Endometrial microvascular endothelial cells (primary cell): ENCODE measurements at regions not wholly inside any gene's neighbourhood (a gene's known extent, or its start where the extent isn't known, plus 50 kb on each side); places are given as distances from the start of the nearest gene placed in this dataset.

Source experiments
- in situ Hi-C: cut with HindIII; loops from 2 replicates; pipeline ENCODE4 v1.10.0; 2017; ENCODE audit warnings: low sequenced_read_pairs, low pct_unique_long_range_greater_than_20kb; ENCODE audit errors: inconsistent ontology term

DNA sequence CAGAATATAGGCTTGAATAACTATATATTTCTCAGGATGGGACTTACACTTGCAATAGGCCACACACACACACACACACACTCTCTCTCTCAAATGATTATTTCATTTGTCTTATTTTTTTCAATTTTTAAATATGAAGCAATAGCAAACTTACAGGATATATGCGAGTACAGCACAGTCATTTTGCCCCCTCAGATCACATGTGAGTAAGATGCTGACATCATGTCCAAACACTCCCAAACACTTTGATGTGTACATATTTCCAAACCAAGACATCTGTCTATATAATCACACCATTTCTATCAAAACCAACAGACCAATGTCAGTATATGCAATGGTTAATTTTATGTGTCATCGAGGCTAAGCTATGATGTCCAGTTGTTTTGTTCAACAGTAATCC is 1535.9 kb upstream of the FLRT2 start:
- in situ Hi-C loops: no loop called here

- in situ Hi-C loops: loop anchor here (25.0 kb wide), 1 partner anchor 1536 kb away; the partner anchor contains the start of gene FLRT2
Measured at GRCh38 chr14:84001023-84001422, 1528.9 kb upstream of the FLRT2 start.

GRCh38 chr14:84003346-84003745 is 1526.6 kb upstream of the FLRT2 start:
- in situ Hi-C loops: loop anchor here (25.0 kb wide), 1 partner anchor 1534 kb away; the partner anchor contains the start of gene FLRT2

DNA sequence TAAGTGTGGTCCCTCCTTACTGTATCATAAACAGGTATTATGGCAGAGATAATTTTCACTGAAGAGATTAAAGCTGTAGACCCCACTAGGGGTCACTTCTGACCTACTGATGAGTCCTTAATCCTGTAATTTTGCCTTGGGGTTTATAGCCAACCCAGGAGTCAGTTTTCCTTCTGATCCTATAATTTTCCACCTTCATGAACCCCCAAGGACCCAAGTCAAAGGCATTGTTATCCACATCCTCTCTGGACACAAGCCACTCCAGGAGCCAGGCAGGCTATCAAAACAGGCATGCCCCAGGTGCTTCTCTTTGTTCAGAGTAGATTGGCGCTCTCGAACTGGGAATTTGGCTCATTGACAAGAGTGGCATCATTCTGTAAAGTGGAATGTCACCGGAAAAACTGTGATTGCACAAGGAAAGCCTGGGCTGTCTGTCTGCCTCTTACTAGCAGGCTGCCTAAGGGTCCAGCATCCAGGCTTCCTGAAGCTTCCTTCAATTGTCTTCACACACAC is 1523.2 kb upstream of the FLRT2 start:
- in situ Hi-C loops: loop anchor here (25.0 kb wide), 1 partner anchor 1531 kb away; the partner anchor contains the start of gene FLRT2

- in situ Hi-C loops: loop anchor here (25.0 kb wide), 1 partner anchor 1524 kb away; the partner anchor contains the start of gene FLRT2
Measured at GRCh38 chr14:84013424-84013823, 1516.5 kb upstream of the FLRT2 start.

DNA sequence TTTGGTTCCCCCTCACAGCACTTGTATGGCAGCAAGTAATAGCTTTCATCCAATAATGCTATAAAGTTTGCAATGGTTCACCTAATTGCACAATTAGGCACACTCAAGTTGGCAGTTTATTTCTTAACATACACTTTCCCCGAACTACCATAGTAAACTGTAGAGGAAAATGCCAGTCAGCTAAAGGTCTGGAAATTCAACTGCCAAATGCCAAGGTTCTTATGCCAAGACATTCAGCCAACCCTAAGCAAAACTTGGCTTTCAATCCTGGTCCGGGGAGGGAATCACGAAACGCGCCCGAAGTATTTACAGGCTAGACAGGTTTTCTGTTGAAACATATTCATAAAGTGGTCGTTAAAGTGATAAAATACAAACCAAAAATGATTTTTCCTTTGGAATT is 1512.4 kb upstream of the FLRT2 start:
- in situ Hi-C loops: loop anchor here (25.0 kb wide), 1 partner anchor 1520 kb away; the partner anchor contains the start of gene FLRT2

DNA sequence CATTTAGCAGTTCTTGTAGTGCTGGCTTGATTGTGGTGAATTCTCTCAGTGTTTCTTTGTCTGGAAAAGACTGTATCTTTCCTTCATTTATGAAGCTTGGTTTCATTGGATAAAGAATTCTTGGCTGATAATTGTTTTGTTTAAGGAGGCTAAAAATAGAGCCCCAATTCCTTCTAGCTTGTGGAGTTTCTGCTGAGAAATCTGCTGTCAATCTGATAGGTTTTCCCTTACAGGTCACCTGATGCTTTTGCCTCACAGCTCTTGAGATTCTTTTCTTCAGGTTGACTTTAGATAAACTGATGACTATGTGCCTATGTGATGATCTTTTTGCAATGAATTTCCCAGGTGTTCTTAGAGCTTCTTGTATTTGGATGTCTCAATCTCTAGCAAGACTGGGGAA is 1508.5 kb upstream of the FLRT2 start:
- in situ Hi-C loops: loop anchor here (25.0 kb wide), 1 partner anchor 1516 kb away; the partner anchor contains the start of gene FLRT2

- in situ Hi-C loops: loop anchor here (25.0 kb wide), 1 partner anchor 1513 kb away; the partner anchor contains the start of gene FLRT2
Measured at GRCh38 chr14:84024231-84024820, 1505.6 kb upstream of the FLRT2 start.

GRCh38 chr14:84025106-84026012 is 1504.6 kb upstream of the FLRT2 start:
- in situ Hi-C loops: no loop called here

- in situ Hi-C loops: no loop called here
Measured at GRCh38 chr14:84027351-84027750, 1502.6 kb upstream of the FLRT2 start.

DNA sequence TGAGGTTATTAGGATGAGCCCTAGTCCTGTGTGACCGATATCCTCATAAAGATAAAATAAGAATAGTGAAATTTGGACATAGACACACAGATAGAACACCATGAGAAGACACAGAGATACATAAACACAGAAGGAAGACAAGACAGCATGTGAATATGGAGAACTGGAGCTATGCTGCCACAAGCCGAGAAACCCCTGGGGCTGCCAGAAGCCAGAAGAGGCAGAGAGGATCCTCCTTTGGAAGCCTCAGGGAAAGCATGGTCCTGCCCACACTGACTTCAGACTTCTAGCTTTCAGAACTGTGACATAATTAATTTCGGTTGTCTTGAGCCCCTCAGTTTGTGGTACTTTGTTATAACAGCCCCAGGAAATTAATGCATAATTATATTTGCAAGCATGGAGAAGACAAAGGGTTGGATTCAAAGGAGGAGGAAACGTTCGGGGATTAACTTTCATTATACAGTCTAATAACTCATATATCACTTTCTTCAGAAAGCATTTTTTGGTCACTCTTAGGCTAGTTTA is 1501.8 kb upstream of the FLRT2 start:
- in situ Hi-C loops: no loop called here

- in situ Hi-C loops: no loop called here
Measured at GRCh38 chr14:84029246-84029645, 1500.7 kb upstream of the FLRT2 start.

DNA sequence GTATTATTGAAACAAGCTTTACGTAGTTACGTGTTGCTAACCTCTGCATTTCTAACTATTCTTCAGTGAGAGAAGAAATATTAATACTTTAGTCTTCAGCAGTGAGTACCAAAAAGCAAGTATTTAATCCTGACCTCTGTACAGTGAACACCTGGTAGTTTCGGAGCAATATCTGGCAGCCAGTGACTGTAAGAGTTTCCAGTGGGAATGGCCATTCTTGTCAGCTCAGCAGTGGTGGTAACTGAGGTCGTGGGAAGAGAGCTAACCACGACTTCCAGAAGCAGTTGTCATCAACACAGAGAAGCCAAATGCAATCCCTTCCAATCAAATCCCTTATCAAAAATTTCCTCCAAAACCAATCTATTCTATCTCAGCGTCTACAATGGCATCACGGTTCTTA is 1500.2 kb upstream of the FLRT2 start:
- in situ Hi-C loops: no loop called here

GRCh38 chr14:84036840-84037239 is 1493.1 kb upstream of the FLRT2 start:
- in situ Hi-C loops: no loop called here

DNA sequence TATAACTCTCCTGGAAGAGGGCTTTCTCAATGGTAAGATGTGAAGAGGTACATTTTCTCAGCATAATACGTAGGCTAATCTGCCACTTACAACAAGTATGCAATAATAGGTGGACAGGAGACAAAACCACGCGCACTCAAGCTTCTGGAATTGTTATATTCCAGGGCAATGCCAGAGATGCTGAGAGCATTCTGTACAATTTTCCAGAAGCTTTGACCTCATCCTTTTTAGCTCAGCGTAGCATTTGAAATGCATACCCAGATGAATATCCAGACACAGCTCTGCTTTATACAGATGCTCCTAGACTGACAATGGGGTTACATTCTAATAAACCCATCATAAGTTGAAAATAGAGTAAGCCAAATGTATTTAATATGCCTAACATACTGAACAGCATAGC is 1492.4 kb upstream of the FLRT2 start:
- in situ Hi-C loops: no loop called here

GRCh38 chr14:84040101-84040500 is 1489.8 kb upstream of the FLRT2 start:
- in situ Hi-C loops: no loop called here

DNA sequence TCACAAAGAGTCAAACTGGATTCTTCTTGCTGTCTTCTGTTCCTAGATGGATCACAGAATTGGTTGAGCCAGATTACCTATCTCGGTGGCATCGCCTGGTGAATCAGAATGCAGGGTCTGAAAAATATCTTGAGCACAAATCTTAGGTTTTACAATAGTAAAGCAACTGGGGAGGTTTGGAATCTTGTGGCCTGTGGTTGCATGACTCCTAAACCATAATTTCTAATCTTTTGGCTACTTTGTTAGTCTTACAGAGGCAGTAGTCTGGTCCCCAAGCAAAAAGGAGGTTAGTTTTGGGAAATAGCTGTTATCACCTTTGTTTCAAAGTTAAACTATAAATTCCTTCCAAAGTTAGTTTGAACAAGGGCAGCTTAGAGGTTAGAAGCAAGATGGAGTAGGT is 1488.5 kb upstream of the FLRT2 start:
- in situ Hi-C loops: no loop called here

DNA sequence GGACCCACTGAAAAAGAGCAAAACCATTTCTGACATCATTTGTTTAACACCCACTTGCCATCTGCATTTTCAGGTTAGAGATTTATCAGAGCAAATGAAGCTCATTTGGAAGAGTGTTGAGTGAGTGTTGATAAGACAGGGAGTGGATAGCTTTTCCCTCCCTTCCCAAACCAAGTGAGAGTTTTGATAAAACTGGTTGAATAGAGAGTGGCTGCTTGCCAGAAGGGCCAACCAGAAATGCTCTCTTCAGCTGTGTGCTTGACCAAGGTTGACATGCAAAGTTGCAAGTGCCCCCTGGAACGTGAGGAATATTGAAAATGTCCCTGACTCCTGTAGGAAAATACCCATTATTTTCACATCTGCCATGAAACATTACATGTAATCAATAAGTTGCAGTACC is 1487.0 kb upstream of the FLRT2 start:
- in situ Hi-C loops: no loop called here

GRCh38 chr14:84064316-84065125 is 1465.4 kb upstream of the FLRT2 start:
- in situ Hi-C loops: no loop called here
